ENCODE measurements at regions not wholly inside any gene's neighbourhood (a gene's known extent, or its start where the extent isn't known, plus 50 kb on each side); places are given as distances from the start of the nearest gene placed in this dataset.

GRCh38 chr6:122553697-122554096, 56.5 kb upstream of the PKIB start:
- WGBS (ENCODE audit: insufficient coverage, low coverage, missing lambda C conversion rate), result 13% methylated on average over 3 of the region's 3 CpGs

DNA sequence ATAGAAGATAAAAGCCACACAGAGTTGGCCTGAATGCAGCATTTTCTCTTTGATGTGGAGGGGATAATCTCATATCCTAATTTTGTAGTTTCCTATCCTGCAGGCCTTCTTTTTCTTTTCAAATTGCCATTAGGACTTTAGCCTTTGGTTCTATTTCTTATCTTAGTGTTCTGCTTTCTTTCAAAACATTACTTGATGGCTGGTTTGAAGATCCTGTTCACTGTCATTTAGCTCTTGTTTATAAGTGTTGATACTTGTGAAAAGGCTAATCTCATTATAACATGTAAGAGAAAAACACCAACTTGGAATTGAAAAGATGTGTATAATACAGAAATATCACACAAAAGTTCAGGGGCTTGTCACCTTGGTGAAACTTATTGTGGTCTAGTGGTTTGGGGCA, 54.6 kb upstream of the PKIB start:
- TF ChIP-seq TRIM24 (IDR thresholded peaks at IDR 0.05), result no peak
- no peak for TF ChIP-seq EZH2 (IDR thresholded peaks at IDR 0.05; ENCODE audit: borderline replicate concordance, low read depth, low read length)
- in situ Hi-C loops (cut with MboI) (no loop called here), intact Hi-C loops (cut with micrococcal nuclease) (no loop called here)
- no peak overlapping the region for H3K4me3 ChIP-seq
- H3K9ac ChIP-seq (ENCODE audit: insufficient read depth in 1 of 2, low read depth in 2 of 2, low read length in 2 of 2), result no peak overlapping the region
- H3K9me3 ChIP-seq (replicated peaks; ENCODE audit: control insufficient read depth, insufficient read depth, low read depth, low read length), result no peaks in the 10 kb centered on the region
- no peak overlapping the region for H3K27ac ChIP-seq (ENCODE audit: extremely low read depth, low read depth, low read length)
- no peak overlapping the region for H2AFZ ChIP-seq (ENCODE audit: low read depth, low read length)
- H3K36me3 ChIP-seq (ENCODE audit: control insufficient read depth, insufficient read depth, low read length), result no peaks in the 10 kb centered on the region
- FAIRE-seq, result no peak
- no peaks in the 10 kb centered on the region for H3K4me1 ChIP-seq (replicated peaks in 1 of 2; ENCODE audit: control insufficient read depth in 2 of 2, insufficient read depth in 2 of 2, low read length in 2 of 2)
- no TSS peak for BruUV-seq (replicated peaks)
- ChIA-PET POLR2A (no interaction called here), CTCF (ENCODE audit: low intra/inter-chr PET ratio) (no interaction called here)
- no peaks in the 10 kb centered on the region for H3K79me2 ChIP-seq (ENCODE audit: control insufficient read depth, insufficient read depth, low read length)
- ATAC-seq, result no peak
- DNase-seq (ENCODE audit: extremely low read depth in 1 of 4, low spot score in 3 of 4), result no peak
- H3K4me2 ChIP-seq (ENCODE audit: insufficient read depth, low read length), result no peak overlapping the region
- no peaks in the 10 kb centered on the region for H3K9me1 ChIP-seq (ENCODE audit: control insufficient read depth, insufficient read depth, low read length)
- H3K27me3 ChIP-seq (ENCODE audit: control insufficient read depth in 2 of 2, insufficient read depth in 2 of 2, low read length in 2 of 2), result no peaks in the 10 kb centered on the region
- no peaks in the 10 kb centered on the region for H4K20me1 ChIP-seq (replicated peaks; ENCODE audit: control insufficient read depth, insufficient read depth, low read length)

More at GRCh38 chr6:122553697-122554096, 56.5 kb upstream of the PKIB start:
- H3K27ac ChIP-seq (ENCODE audit: extremely low read depth, low read depth, low read length), result no peak overlapping the region
- POLR2A ChIA-PET, result no interaction called here
- TF ChIP-seq ZBTB1 (CRISPR knock-in tag; IDR thresholded peaks at IDR 0.05; ENCODE audit: borderline replicate concordance, low read depth), result no peak
- TF ChIP-seq, protein P1, sequence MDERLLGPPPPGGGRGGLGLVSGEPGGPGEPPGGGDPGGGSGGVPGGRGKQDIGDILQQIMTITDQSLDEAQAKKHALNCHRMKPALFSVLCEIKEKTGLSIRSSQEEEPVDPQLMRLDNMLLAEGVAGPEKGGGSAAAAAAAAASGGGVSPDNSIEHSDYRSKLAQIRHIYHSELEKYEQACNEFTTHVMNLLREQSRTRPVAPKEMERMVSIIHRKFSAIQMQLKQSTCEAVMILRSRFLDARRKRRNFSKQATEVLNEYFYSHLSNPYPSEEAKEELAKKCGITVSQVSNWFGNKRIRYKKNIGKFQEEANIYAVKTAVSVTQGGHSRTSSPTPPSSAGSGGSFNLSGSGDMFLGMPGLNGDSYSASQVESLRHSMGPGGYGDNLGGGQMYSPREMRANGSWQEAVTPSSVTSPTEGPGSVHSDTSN (CRISPR knock-in tag; IDR thresholded peaks at IDR 0.05; ENCODE audit: low read depth), result no peak
- TF ChIP-seq, protein P1 (tag; conservative IDR thresholded peaks at IDR 0.05; ENCODE audit: low read depth), result peak; percentile 64
- CTCF ChIA-PET (ENCODE audit: low intra/inter-chr PET ratio), result no interaction called here
- no peaks in the 10 kb centered on the region for H4K20me1 ChIP-seq (replicated peaks; ENCODE audit: control insufficient read depth, insufficient read depth, low read length)
- H3K36me3 ChIP-seq (ENCODE audit: control insufficient read depth, insufficient read depth, low read length), result no peaks in the 10 kb centered on the region
- no peaks in the 10 kb centered on the region for H3K4me1 ChIP-seq (replicated peaks in 1 of 2; ENCODE audit: control insufficient read depth in 2 of 2, insufficient read depth in 2 of 2, low read length in 2 of 2)
- H2AFZ ChIP-seq (ENCODE audit: low read depth, low read length), result no peak overlapping the region
- no peaks in the 10 kb centered on the region for H3K9me1 ChIP-seq (ENCODE audit: control insufficient read depth, insufficient read depth, low read length)
- intact Hi-C loops (cut with micrococcal nuclease), result no loop called here
- ATAC-seq (no peak), FAIRE-seq (no peak), DNase-seq (ENCODE audit: extremely low read depth in 1 of 4, low spot score in 3 of 4) (no peak)
- no TSS peak for BruUV-seq (replicated peaks)
- no peaks in the 10 kb centered on the region for H3K27me3 ChIP-seq (ENCODE audit: control insufficient read depth in 2 of 2, insufficient read depth in 2 of 2, low read length in 2 of 2)
- in situ Hi-C loops (cut with MboI), result no loop called here
- H3K4me3 ChIP-seq, result no peak overlapping the region
- no peaks in the 10 kb centered on the region for H3K79me2 ChIP-seq (ENCODE audit: control insufficient read depth, insufficient read depth, low read length)
- H3K9me3 ChIP-seq (replicated peaks; ENCODE audit: control insufficient read depth, insufficient read depth, low read depth, low read length), result no peaks in the 10 kb centered on the region
- H3K4me2 ChIP-seq (ENCODE audit: insufficient read depth, low read length), result no peak overlapping the region
- no peak overlapping the region for H3K9ac ChIP-seq (ENCODE audit: insufficient read depth in 1 of 2, low read depth in 2 of 2, low read length in 2 of 2)
